Activated CD8-positive, alpha-beta T cell treated with anti-CD3 and anti-CD28 coated beads for 36 hours (primary cell): ENCODE measurements at regions not wholly inside any gene's neighbourhood (a gene's known extent, or its start where the extent isn't known, plus 50 kb on each side); places are given as distances from the start of the nearest gene placed in this dataset.

Experiments
- ATAC-seq: fragments of 200-7000 bp; cut with Tn5 transposase; one replicate; pipeline ENCODE4 v1.10.0; 2021; ENCODE audit warnings: mild to moderate bottlenecking, moderate library complexity
- CTCF ChIA-PET: fragments of 350-600 bp; sonication (Branson Sonifier 250); formaldehyde crosslinking; loops from one replicate; lab custom pipeline; 2021; ENCODE audit warnings: antibody characterized with exemption; lab: Charles Lee
- POLR2A ChIA-PET: fragments of 350-600 bp; sonication (Branson Sonifier 250); formaldehyde crosslinking; loops from one replicate; lab custom pipeline; 2021; ENCODE audit warnings: antibody characterized with exemption; lab: Charles Lee
- DNase-seq: peaks from one replicate; pipeline ENCODE4 v3.0.0-alpha.2; 2020
- H3K27ac Mint-ChIP-seq: one replicate; pipeline ENCODE4 v1.8.0; 2021; ENCODE audit warnings: mild to moderate bottlenecking, mixed read lengths
- H3K27me3 Mint-ChIP-seq: one replicate; pipeline ENCODE4 v1.8.0; 2021; ENCODE audit warnings: mixed read lengths
- H3K36me3 Mint-ChIP-seq: one replicate; pipeline ENCODE4 v1.8.0; 2021; ENCODE audit warnings: low read depth, mixed read lengths
- H3K4me1 Mint-ChIP-seq: one replicate; pipeline ENCODE4 v1.8.0; 2021; ENCODE audit warnings: low read depth, mixed read lengths
- H3K4me3 Mint-ChIP-seq: one replicate; pipeline ENCODE4 v1.8.0; 2021; ENCODE audit warnings: mild to moderate bottlenecking, moderate library complexity, mixed read lengths
- H3K9me3 Mint-ChIP-seq: one replicate; pipeline ENCODE4 v1.8.0; 2021; ENCODE audit warnings: mixed read lengths
- intact Hi-C: fragments of 100-400 bp; cut with micrococcal nuclease; formaldehyde crosslinking; loops from one replicate; pipeline ENCODE4 v1.10.0; 2022
- TF ChIP-seq, protein P1 (sequence below): fragments of 200-600 bp; IDR thresholded peaks from one replicate; pipeline ENCODE4 v1.8.0; 2022; ENCODE audit warnings: antibody characterized with exemption, mild to moderate bottlenecking

DNA sequence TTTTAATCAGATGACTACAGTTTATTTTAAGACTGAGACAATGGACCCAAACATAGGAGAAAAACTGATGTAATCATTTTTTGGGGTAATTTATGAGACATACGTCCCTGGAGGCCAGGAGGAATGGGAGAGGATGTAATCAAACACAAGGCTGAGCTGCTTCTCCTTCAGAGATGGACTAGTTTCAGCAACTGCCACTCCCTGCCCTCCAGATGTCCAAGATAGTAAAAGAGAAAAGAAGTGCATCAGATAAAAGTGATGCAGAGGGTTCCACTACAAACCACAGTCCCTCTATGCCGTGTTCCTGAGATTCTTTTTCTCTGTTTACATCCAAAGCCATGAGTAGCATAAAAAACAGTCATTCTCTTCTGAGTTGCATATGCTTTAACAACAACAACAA lies 101.1 kb downstream of the DACT1 start:
- DNase-seq (no peak), ATAC-seq (no peak)
- no peak overlapping the region for H3K27ac Mint-ChIP-seq
- TF ChIP-seq, protein P1, sequence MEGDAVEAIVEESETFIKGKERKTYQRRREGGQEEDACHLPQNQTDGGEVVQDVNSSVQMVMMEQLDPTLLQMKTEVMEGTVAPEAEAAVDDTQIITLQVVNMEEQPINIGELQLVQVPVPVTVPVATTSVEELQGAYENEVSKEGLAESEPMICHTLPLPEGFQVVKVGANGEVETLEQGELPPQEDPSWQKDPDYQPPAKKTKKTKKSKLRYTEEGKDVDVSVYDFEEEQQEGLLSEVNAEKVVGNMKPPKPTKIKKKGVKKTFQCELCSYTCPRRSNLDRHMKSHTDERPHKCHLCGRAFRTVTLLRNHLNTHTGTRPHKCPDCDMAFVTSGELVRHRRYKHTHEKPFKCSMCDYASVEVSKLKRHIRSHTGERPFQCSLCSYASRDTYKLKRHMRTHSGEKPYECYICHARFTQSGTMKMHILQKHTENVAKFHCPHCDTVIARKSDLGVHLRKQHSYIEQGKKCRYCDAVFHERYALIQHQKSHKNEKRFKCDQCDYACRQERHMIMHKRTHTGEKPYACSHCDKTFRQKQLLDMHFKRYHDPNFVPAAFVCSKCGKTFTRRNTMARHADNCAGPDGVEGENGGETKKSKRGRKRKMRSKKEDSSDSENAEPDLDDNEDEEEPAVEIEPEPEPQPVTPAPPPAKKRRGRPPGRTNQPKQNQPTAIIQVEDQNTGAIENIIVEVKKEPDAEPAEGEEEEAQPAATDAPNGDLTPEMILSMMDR, result no peak
- peaks cover 2% of the 10 kb centered on the region for H3K4me1 Mint-ChIP-seq
- H3K4me3 Mint-ChIP-seq, result no peak overlapping the region
- H3K36me3 Mint-ChIP-seq, result no peaks in the 10 kb centered on the region
- H3K9me3 Mint-ChIP-seq, result no peaks in the 10 kb centered on the region
- intact Hi-C loops, result no loop called here
- peaks cover 16% of the 10 kb centered on the region for H3K27me3 Mint-ChIP-seq
- ChIA-PET POLR2A (no interaction called here), CTCF (no interaction called here)

DNA sequence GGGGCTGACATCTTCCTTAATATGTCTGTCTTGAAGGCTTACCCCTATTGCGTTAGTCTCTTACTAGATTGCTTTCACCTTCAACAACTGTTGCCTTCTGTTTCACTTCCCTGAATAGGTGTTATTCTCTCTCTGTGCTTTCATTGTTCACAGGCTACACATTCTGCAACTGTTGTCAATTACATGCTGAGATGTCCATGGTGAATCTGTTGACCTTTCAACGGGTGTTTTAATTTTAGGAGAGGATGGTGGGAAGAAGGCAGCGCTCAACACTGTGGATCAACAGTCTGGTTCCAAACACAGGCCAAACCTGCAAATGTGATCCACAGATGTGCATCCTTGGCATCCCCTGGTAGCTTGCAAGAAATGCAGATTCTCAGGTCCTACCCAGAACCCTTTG lies 101.9 kb downstream of the DACT1 start:
- TF ChIP-seq, protein P1, result no peak
- Mint-ChIP-seq H3K9me3 (no peaks in the 10 kb centered on the region), H3K27me3 (peaks cover 16% of the 10 kb centered on the region), H3K4me1 (peaks cover 2% of the 10 kb centered on the region), H3K27ac (no peak overlapping the region), H3K36me3 (no peaks in the 10 kb centered on the region), H3K4me3 (no peak overlapping the region)
- ATAC-seq (no peak), DNase-seq (no peak)
- intact Hi-C loops, result no loop called here
- POLR2A ChIA-PET, result no interaction called here
- CTCF ChIA-PET, result no interaction called here

DNA sequence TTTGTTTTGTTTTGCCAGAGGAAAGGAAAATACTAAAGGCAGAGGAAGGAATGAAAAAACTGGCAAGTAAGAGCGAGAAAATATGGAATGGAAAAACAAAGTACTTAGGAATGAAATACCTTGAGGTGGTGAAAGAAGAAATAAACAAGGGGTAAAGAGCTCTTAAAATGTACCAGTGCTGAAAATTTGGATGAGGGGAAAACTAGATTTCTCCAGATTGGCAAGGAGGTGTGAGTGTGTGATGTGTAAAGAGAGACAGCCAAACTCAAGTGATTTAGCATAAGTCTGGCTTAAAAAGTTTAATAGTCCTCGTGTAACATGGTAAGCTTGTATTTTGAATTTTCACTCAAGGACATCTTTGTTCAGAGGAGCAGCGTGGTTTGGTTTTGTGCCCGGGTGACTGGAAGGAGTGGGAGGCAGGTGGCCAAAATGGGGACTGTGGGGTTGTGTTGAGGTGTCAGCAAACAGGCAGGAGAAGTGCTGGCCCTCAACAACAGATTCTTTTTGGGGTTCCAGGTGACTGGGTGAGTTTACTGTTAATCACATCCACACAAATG lies 102.7 kb downstream of the DACT1 start:
- no peak overlapping the region for H3K27ac Mint-ChIP-seq
- TF ChIP-seq, protein P1, result no peak
- intact Hi-C loops, result no loop called here
- H3K27me3 Mint-ChIP-seq, result peaks cover 14% of the 10 kb centered on the region
- POLR2A ChIA-PET, result no interaction called here
- no peak overlapping the region for H3K4me3 Mint-ChIP-seq
- H3K36me3 Mint-ChIP-seq, result no peaks in the 10 kb centered on the region
- no peaks in the 10 kb centered on the region for H3K4me1 Mint-ChIP-seq
- ATAC-seq, result no peak
- CTCF ChIA-PET, result no interaction called here
- no peaks in the 10 kb centered on the region for H3K9me3 Mint-ChIP-seq
- DNase-seq, result no peak

DNA sequence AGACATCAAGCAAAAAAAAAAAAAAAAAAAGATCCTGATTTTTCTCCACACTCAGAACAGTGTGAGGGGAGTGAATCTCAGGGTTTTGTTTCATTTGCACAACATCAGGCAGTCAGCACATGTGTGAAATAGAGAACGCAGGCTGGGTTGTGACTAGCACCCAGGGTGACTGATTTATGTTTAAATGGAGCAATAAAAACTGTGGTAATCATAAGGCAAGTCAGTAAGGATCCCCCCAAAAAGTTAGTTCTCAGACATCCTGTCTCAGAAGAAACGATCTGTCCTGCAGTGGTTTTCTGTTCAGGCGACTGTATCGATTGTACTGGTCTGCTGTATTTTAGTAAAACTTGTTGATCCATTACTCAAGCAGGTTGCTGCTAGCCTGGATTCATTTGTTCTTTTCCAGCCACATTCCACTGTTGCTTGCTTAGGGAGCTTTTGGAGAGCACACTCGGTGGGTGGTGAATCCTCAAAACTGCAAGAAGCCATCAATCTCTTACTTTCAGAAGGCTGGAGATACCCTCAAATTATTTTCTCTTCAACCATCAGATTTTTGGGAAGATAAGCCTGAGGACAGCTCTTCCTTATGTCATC lies 107.1 kb downstream of the DACT1 start:
- ATAC-seq (no peak), DNase-seq (no peak)
- Mint-ChIP-seq H3K27ac (no peak overlapping the region), H3K9me3 (no peaks in the 10 kb centered on the region), H3K4me3 (no peak overlapping the region), H3K27me3 (peaks cover 4% of the 10 kb centered on the region), H3K4me1 (peaks cover 6% of the 10 kb centered on the region), H3K36me3 (no peaks in the 10 kb centered on the region)
- TF ChIP-seq, protein P1, result no peak
- POLR2A ChIA-PET, result no interaction called here
- intact Hi-C loops, result no loop called here
- CTCF ChIA-PET, result no interaction called here

DNA sequence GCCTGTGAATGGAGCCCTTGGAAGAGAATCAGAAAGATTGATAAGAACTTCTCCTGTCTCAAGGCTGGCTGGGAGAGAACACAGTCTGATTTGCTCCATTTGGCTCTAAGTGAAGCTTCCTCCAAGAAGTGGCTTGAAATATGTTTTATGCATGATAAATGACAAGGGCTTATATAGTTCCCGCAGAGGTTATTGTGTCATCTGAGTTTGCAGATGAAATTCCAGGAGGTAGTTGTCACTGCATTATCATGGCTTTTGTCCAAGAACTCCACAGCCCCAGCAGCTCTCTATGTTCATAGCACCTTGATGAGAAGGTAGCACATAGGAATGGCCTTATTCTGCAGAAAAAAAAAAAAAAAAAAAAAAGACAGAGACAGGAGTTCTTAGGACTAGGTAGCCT lies 108.5 kb downstream of the DACT1 start:
- DNase-seq (no peak), ATAC-seq (no peak)
- Mint-ChIP-seq H3K27ac (no peak overlapping the region), H3K27me3 (no peaks in the 10 kb centered on the region), H3K9me3 (no peaks in the 10 kb centered on the region), H3K4me1 (peaks cover 6% of the 10 kb centered on the region), H3K36me3 (no peaks in the 10 kb centered on the region), H3K4me3 (no peak overlapping the region)
- TF ChIP-seq, protein P1, result no peak
- CTCF ChIA-PET, result no interaction called here
- intact Hi-C loops, result no loop called here
- POLR2A ChIA-PET, result no interaction called here
